Astrocyte (in vitro differentiated cells and primary cell): ENCODE measurements at regions not wholly inside any gene's neighbourhood (a gene's known extent, or its start where the extent isn't known, plus 50 kb on each side); places are given as distances from the start of the nearest gene placed in this dataset.
"Not testable (repeated sequence)": the region's sequence is repeated elsewhere in the genome, so short reads cannot be mapped to it uniquely, and the experiment has no call there.

Experiments used
- EZH2 ChIP-seq: IDR thresholded peaks from 2 replicates; pipeline ENCODE4 v1.6.1; 2012; ENCODE audit warnings: mild to moderate bottlenecking, low read length, inconsistent platforms; ENCODE audit not compliant: insufficient read depth
- TF ChIP-seq, protein P1 (sequence below): IDR thresholded peaks from 2 replicates; pipeline ENCODE4 v1.5.1; 2011; ENCODE audit warnings: low read depth, mild to moderate bottlenecking, inconsistent platforms, low read length, moderate library complexity; ENCODE audit not compliant: insufficient read depth

DNA sequence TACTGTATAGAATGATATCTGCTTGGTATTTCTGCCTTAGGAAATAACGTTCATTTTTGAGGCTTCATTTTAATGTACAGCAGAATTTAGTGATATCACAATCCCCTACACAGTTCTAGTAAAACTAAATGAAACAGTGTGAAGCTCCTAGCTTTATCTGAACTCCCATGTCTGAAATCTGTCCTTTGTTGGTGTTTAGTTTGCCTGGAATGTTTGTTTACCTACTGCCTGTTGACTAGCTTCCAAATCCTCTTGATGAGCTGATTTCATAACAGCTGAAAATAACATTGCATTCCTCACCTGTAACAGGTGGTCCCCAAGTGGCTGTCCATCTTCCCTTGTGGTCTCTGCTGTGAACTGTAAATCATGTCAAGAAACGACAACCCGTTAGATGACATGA lies 629.1 kb downstream of the TTLL7 start:
- TF ChIP-seq, protein P1, sequence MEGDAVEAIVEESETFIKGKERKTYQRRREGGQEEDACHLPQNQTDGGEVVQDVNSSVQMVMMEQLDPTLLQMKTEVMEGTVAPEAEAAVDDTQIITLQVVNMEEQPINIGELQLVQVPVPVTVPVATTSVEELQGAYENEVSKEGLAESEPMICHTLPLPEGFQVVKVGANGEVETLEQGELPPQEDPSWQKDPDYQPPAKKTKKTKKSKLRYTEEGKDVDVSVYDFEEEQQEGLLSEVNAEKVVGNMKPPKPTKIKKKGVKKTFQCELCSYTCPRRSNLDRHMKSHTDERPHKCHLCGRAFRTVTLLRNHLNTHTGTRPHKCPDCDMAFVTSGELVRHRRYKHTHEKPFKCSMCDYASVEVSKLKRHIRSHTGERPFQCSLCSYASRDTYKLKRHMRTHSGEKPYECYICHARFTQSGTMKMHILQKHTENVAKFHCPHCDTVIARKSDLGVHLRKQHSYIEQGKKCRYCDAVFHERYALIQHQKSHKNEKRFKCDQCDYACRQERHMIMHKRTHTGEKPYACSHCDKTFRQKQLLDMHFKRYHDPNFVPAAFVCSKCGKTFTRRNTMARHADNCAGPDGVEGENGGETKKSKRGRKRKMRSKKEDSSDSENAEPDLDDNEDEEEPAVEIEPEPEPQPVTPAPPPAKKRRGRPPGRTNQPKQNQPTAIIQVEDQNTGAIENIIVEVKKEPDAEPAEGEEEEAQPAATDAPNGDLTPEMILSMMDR = not testable (repeated sequence)
- TF ChIP-seq EZH2 = not testable (repeated sequence)
